DMS153 (cell line): ENCODE measurements at regions not wholly inside any gene's neighbourhood (a gene's known extent, or its start where the extent isn't known, plus 50 kb on each side); places are given as distances from the start of the nearest gene placed in this dataset.

Source experiments
- DNase-seq: peaks from one replicate; lab custom pipeline; 2025; lab: John Stamatoyannopoulos, UW

GRCh38 chr5:103345461-103345860 is 86.9 kb downstream of the MACIR start:
- DNase-seq = no peak

GRCh38 chr5:103340717-103341388 is 82.3 kb downstream of the MACIR start:
- no peak for DNase-seq

GRCh38 chr5:103340132-103340531 is 81.6 kb downstream of the MACIR start:
- no peak for DNase-seq

- no peak for DNase-seq
These were observed 78.4 kb downstream of the MACIR start for GRCh38 chr5:103336941-103337340.

- DNase-seq = no peak
These were observed 74.8 kb downstream of the MACIR start for GRCh38 chr5:103333376-103333775.

GRCh38 chr5:103330875-103331274 is 72.3 kb downstream of the MACIR start:
- no peak for DNase-seq
